B cell (primary cell): ENCODE measurements at regions not wholly inside any gene's neighbourhood (a gene's known extent, or its start where the extent isn't known, plus 50 kb on each side); places are given as distances from the start of the nearest gene placed in this dataset.

Experiments used
- CTCF ChIP-seq: fragments of 200-600 bp; IDR thresholded peaks from one replicate; pipeline ENCODE4 v1.8.0; 2022; ENCODE audit warnings: antibody characterized with exemption, mild to moderate bottlenecking
- EZH2 ChIP-seq: IDR thresholded peaks from 2 replicates; pipeline ENCODE4 v1.6.1; 2012; ENCODE audit warnings: borderline replicate concordance, low read depth, mild to moderate bottlenecking, moderate library complexity, low read length; ENCODE audit not compliant: insufficient read depth, poor library complexity, severe bottlenecking

GRCh38 chr9:79053598-79053997, 518.2 kb upstream of the TLE4 start:
- no peak for TF ChIP-seq EZH2
- no peak for TF ChIP-seq CTCF
